ENCODE measurements at regions not wholly inside any gene's neighbourhood (a gene's known extent, or its start where the extent isn't known, plus 50 kb on each side); places are given as distances from the start of the nearest gene placed in this dataset.
"Not testable (repeated sequence)": the region's sequence is repeated elsewhere in the genome, so short reads cannot be mapped to it uniquely, and the experiment has no call there.

DNA sequence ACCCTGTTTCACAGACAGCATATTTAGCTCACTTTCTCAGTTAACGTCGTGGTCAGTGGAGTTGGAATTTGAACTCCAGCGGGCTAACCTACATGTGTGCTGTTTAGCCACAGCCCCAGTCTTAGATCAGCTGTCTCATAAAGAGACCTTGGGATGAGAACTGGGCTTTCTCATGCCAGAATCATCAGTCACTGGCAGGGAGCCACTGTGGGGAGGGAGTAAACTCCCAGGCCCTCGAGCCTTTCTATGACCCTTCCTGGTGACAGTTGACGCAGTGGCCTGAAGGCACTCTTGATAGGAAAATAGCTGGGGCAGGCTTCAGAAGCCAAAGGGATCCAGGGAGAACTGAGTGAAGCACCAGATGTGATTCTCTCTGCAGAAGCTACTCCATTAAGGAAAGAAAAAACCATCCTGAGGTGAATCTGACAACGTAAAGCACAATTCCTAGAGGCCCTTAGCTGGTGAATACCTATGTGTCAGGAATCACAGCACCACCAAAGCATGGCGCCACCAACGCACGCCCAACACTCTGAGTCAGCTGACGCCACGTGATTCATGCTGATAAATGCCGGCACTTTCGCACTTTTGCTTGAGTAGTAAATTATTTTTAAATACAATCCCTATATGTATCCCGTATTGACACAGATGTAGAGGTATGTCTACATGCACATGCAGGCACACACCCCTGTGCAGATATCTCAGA, 279.6 kb upstream of the TMEM132C start:
- DNase-seq: no peak

DNA sequence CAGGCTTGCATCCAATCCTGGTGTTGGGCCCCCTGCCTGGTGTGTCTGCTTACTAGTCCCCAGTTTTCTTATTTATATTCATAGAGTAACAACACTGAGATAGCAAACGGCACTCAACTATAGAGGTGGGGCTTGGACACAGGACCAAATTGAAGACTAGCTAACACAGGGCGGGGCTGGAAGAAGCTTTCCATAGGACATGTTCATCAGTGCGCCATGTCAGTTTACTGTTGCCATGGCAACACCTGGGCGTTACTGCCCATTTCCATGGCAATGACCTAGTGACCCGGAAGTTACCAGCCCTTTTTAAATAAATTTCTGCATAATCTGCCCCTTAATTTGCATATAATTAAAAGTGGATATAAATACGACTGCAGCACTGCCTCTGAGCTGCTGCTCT, 275.5 kb upstream of the TMEM132C start:
- DNase-seq: no peak

DNA sequence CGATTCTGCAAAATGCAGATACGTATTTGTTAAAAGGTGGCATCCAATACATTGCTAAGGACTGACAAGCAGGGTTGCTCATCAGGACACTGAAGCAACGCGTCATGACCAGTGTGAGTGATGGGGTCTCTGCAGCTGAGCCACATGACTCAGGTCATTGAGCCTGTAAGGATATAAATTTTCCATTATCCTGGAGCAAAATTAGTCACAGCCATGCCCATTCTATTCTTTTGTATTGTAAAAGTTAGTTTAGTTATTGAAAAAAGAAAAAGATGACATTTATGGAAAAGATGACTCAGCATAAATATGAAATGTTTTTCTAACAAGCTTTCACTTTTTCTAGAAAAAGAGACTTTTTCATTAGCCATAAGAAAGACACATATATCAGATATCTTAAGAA, 268.0 kb upstream of the TMEM132C start:
- DNase-seq: no peak

DNA sequence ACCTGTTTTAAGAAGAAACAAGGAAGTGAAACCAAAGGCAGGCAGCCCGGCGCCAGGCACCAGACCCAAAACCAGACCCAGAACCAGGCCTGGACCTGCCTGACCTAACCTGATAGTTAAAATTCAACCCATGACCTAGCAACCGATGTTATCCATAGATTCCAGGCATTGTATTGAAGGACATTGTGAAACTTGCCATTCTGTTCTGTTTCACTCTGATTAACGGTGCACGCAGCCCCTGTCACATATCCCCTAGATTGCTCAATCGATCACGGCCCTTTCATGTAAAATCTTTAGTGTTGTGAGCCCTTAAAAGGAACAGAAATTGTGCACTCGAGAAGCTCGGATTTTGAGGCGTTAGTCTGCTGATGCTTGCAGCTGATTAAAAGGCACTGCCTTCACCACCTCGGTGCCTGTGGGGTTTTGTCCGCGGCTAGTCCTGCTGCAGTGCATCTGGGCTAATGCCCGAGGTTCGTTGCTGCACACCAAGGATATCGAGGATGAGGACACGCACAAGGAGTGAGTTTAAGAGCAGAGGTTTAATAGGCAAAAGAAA, 262.5 kb upstream of the TMEM132C start:
- no peak for DNase-seq

DNA sequence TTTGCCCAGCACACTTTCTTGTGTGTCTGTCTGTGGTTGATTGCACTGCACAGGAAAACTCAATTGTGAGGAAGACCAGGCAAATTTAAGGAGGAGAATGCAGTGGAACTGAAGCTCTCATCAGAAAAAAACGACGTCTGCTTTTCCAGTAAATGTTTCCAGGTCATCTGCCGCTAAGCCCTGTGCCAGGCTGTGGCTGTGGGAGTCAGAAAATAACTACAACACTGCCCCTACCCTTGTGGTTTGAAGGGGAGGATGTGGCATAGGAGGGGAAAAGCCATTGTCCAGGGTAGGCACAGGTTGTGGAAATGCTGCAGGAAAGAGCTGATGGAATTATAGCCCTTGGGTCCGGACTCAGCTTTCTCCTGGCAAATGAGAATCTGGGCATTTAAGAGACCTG, 259.7 kb upstream of the TMEM132C start:
- no peak for DNase-seq

DNA sequence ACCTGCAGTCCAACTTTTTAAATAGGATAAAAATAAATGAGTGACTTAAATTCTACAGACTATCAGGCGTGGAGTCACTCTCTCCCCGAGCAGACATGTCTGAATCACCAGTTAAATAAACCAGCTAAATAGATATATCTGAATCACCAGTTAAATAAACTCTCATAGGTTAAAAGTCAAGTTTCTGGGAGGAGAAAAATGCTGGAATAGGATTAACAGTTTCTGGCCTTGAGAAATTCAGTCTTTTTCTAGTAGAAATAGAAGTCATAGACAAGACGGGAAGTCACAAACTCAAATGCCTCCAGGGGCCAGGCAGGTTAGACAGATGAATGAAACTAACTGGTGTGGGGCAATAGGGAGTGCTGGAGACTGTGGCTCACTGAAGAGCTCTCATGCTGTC, 258.6 kb upstream of the TMEM132C start:
- no peak for DNase-seq

DNA sequence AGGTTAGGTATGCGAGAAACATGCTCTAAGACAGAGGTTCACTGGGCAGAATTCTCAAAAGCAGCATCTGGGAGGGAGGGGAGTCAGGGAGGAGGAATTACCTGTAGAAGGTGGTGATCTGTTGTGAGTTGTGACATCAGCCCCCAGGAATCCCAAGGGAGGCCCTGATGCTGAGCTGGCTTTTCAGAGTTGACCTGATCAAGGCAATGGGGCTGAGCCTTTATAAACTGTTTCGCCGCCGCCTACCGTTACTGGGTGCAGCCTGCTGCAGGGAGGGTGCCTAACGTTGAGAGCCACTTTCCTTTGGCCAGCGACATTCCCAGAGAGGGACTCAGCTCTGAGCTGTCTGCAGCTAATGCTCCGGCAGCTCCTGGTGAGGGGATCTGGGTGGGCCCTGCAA, 257.9 kb upstream of the TMEM132C start:
- no peak for DNase-seq

DNA sequence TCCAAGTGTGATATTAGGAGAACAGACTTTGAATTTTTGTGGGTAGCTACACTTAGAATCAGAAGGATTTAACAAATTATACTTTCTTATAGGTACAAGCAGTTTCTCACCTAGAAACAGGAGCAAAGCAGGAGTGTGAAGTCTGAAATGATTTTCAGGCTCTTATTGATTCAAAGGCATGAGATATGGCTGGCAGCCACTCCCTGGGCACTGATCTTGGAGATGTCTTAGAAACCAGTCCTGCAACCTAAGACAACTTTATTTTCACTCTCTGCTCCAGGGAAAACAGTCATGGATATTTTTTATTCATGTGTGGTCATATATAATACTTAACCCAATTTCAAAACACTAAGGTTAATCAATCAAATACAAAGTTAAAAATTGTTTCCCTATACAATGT, 254.9 kb upstream of the TMEM132C start:
- DNase-seq: no peak

DNA sequence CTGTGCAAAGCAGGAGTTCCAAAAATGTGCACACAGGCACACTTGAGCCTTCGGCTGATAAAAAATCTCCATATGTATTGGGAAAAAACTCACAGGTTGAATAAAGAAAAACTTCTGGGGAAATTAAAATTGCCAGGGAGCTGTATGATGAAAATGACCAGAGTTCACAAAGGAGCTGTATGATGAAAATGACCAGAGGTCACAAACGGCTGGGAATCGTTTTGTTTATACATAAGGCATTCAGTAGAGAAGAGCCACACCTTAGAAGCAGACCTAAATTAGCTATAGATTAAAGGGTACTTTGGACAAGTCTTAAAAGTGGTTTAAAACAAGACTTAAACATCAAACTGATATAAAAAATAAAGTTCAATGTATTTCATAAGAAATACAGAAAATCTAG, 251.7 kb upstream of the TMEM132C start:
- no peak for DNase-seq

DNA sequence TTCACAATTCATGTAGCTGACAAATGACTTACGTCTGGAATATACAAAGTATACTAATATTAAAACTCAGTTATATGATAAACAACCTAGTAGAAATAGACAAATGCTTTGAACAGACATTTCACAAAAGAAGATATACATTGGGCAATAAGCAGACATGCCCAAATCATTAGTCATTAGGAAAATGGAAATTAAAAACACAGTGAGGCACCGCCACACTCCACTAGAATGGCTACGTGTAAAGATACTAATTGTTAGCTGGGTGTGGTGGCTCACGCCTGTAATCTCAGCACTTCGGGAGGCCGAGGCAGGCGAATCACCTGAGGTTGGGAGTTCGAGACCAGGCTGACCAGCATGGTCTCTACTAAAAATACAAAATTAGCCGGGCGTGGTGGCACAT, 248.9 kb upstream of the TMEM132C start:
- DNase-seq: no peak

DNA sequence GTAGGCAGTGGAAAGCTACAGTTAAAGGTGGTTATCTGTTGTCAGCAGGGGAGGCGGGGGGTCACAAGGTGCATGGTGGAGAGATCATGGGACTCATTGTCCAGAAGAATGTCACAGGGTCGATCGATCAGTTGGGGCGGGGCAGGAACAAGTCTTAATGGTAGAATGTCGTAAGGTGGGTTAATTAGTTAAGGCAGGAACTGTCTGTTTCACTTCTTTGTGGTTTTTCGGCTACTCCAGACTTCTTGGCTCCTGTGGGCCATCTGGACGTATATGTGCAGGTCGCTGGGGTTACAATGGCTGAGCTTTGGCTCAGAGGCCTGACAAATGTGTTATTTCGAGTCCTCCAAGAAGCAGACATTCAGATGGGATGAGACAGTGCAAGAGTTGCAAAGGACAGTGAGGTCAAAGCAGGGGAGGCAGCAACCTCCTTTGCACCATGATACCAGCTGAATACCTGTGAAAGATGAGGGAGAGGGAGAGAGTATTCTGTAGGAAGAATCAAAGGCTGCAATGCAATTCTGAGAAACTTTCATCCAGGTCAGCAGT, 246.9 kb upstream of the TMEM132C start:
- DNase-seq: no peak

DNA sequence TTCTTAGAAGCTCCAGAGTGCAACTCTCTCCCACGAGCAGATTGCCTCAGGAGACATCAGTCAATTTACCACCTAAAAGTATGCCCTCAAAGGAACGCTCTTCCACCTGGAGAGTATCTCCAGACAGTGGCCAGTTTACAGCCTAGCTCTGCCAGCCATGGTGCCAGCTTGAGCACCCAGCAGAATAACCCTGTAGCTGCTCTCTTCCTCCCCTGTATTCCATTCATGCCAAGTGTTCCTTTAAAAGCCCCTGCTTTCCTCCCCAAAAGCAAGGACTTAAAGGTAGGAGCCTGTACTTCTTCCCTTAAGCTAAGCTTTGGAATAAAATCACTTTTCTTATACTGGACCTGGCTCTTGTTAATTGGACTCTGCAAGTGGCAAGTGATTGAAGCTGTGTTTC, 245.4 kb upstream of the TMEM132C start:
- DNase-seq: no peak

DNA sequence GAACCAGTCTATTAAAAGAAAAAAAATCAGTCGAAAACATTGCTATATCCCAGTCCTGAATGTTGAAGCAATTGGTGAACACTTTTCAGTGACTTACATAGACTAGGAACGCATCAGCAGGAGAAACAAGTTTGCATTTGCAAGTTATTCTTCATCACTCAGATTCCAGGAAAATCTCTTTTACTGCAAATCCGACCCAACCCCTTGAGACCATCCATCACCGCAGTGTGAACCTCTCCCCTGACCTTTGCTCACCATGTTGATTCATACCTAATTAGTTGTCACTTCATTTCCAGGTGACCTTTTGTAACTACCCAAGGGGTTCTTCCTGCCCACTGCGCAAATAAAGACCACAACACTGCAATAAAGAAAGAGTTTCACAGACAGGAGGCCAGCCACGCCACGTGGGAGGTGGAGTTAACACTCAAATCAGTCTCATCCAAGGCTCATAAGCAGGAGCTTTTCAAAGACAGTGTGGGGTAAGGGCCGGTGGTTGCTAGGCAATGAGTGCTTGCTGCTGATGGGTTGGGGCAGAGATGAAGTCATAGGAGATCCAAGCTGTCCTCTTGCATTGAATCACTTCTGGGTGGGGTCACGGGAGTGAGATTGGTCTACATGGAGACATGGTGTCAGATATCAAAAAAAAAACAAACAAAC, 241.3 kb upstream of the TMEM132C start:
- DNase-seq: no peak

DNA sequence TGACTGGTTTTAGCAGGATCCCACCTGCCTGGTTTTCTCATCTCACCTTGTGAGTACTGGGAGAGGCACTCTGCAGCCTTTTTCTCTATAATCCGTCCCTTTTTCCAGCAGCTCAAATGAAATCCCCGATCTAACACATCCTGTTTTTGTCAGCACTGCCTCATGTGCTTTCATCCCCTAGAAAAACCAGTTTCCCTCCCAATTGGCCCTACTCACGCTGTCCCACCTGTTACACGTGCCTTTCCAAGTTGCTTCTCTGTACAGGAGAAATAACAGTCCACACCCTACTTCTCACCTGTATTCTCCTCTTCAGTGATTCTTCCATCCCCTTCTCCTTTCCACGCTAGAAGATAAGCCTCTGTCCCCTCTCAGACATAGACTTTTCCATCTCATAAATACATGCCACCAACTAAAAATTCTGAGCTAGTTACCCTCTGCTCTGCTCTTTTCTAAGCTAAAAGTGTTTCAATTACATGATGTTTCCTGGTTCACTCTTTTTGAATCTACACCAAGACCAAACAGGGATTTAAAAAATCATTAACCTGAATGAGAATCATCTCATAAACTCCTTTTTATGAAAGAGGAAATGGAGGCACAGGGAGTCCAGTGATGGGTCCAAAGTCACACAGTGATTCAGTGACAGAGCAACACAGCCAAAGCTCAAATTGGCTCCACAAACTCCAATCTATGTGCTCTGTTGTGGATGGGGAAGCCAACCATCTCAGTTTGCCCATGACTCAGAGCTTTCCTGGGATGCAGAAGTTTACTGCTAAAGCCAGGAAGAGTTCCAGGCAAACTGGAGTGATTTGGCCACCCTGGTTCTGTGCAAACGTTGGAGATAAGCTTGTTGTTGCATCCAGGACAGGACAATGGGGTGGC, 240.0 kb upstream of the TMEM132C start:
- DNase-seq: no peak

DNA sequence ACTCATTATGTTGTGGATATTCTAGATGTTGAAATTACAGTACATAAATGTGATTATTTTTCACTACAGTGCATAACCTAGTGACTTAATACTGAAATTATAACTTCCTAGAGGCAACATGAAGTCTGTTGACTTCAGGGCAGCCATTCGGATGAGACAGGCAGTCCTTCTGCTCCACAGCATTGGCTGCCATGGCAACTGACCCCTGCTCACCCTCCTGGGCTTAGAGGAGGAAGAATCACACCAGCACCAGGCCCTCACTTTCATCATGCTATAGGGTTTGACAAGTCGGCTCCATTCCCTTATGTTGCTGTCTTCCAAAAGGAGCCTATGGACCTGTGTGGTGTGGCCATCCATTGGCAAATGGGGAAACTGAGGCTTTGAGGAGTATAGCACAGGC, 233.5 kb upstream of the TMEM132C start:
- DNase-seq: no peak

DNA sequence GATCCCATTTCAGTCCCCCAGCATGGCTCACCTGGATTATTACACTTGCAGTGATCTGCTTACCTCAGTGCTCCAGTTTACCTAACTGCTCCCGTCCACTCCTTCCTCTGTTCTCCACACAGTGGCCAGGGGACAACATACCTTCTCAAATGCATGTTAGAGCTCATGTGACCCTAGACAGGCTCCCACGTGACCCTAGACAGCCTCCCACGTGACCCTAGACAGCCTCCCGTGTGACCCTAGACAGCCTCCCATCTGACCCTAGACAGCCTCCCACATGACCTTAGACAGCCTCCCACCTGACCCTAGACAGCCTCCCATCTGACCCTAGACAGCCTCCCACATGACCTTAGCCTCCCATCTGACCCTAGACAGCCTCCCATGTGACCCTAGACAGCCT, 226.0 kb upstream of the TMEM132C start:
- DNase-seq: no peak

DNA sequence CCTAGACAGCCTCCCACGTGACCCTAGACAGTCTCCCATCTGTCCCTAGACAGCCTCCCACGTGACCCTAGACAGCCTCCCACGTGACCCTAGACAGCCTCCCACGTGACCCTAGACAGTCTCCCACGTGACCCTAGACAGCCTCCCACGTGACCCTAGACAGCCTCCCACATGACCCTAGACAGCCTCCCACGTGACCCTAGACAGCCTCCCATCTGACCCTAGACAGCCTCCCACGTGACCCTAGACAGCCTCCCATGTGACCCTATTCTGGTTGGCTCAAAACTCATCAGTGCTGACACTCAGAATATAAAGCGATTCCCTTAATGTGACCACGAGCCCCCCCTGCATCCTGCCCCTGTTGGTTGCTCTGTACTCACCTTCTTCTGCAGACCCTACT, 224.7 kb upstream of the TMEM132C start:
- DNase-seq: not testable (repeated sequence)

DNA sequence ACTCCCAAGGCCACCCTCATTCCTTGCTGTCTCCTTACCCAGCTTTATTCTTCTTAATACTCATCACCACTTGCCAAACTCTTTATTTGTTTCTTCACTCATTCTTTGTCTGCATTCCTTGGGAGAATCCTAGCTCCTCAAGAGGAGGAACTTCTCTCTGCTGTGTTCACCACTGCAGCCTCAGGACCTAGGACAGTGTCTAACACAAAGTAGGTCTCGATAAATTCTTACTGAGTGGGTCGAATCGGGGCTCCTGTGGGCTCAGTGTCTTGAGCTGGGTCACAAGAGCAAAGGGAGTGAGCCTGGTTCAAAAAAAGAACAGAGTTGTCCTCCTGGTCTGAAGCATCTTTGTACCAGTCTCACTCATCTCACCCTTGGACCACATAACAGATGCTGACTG, 224.1 kb upstream of the TMEM132C start:
- no peak for DNase-seq

DNA sequence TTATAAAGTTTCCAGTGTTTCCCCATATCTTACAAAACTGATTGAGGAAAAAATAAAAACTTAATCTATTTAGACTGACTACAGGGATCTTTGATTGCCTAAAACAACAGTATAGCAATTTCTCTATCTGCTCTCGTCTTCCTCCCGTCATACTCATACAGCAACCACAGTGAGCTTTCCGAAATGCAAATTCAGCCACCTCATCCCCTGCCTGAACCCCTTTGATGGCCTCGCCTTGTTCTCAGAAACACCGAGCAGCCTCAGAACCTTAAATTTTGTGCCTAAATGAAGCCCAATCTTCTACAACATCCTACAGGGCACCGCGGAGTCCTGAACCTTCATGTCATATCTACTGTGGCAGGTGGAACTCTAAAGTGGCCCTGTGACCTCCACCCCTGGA, 223.7 kb upstream of the TMEM132C start:
- DNase-seq: no peak

DNA sequence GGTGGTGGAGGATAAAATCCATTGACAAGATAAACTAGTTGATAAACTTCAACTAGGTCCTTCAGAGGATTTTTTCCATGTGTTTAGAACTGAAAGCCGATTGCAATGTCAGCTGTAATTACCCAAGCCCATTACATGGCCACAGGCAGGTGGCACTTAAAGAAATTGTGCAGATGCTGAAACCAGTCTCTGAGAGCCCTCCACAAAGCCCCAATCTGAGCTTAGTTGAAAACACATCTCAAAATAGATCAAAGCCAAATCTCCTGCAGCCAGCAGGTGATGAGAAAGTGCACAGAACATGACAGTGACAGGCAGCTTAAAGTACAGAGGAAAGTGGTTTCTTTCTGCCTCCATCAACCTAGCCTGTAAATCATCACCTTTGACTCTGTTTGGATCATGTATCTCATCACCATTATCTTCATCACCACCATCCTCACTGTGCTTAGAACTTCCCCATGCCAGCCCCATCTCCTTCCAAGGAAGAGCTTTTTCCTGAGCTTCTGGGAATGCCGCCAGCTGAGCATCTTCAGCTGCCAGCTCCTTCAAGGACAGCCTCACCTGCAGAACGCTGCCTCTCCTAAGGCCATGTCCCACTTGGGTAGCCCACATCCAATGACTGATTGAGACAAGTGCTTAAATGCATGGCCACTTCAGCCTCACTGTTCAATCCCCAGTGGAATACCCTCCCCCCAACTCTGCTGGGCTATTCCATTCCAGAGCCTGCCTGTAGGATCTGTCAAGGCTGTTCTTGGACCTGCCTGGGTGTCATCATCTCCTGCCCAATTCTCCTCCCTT, 219.5 kb upstream of the TMEM132C start:
- DNase-seq: no peak

DNA sequence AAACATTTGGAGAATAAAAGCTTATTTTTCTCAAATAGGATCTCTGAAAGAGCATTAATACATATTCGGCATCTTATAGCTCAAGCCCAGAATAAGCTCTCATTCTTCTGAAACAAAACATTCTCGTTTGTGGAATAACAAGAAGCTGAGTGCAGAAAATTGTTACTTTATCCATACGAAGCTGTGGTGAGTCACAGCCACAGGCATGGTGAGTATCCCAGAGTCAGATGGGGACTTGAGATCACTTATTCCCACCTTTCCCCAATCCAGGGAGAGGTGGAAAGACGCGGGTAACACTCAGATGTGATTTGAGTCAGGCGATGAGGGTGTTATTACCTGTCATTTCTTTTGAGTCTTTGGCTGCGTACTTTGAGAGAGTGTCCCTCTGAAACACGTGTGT, 214.6 kb upstream of the TMEM132C start:
- DNase-seq: no peak

DNA sequence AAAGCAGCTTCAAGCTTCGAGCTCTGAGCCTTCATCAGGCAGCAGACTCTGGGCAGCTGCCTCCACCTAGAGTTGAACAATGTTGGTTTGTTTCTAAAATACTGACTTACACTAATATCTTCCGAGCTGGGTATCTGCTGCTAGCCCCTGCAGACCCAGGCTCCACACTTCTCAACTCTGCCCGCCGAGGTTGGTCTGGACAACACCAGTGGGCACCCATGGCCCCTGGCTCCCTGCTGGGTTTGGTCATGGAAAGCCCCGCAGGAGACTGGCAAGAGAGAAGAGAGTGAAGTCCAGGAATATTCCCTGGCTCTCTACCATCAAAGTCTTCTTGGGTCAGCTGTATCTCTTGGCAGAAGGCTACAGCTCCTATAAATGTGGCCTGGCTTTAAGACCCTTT, 214.2 kb upstream of the TMEM132C start:
- no peak for DNase-seq

DNA sequence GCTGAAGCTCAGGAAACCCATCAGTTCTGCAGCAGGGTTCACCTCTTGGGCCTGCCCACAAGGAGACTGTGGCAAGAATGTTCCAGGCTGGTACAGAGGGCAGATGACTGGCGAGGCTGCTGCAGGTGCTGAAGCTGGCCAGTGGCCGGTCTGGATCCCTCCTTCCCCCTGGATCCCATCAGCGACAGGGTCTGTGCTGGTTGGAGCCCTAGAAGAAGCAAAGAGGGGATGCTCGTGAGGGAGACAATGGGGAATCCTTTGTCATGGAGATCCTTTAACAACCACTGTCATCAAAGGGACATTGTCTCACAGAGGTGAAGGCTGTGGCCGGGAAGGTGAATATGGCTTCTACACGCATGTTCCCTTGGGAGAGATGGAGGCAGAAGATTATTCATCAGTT, 211.4 kb upstream of the TMEM132C start:
- no peak for DNase-seq
